ENCODE measurements at regions not wholly inside any gene's neighbourhood (a gene's known extent, or its start where the extent isn't known, plus 50 kb on each side); places are given as distances from the start of the nearest gene placed in this dataset.

GRCh38 chr14:104370256-104370870 is 209.2 kb upstream of the C14orf180 start:
- DNase-seq = no peak

GRCh38 chr14:104371031-104371430 is 208.5 kb upstream of the C14orf180 start:
- no peak for DNase-seq

GRCh38 chr14:104371917-104372316 is 207.6 kb upstream of the C14orf180 start:
- no peak for DNase-seq

GRCh38 chr14:104372390-104373054 is 207.0 kb upstream of the C14orf180 start:
- no peak for DNase-seq

GRCh38 chr14:104373055-104373854 is 206.3 kb upstream of the C14orf180 start:
- DNase-seq = no peak

- DNase-seq = no peak
Measured at GRCh38 chr14:104373855-104374717, 205.5 kb upstream of the C14orf180 start.

GRCh38 chr14:104374718-104375080 is 204.9 kb upstream of the C14orf180 start:
- no peak for DNase-seq

GRCh38 chr14:104375551-104376201 is 203.9 kb upstream of the C14orf180 start:
- DNase-seq = no peak

- DNase-seq = no peak
Measured at GRCh38 chr14:104376202-104377140, 203.1 kb upstream of the C14orf180 start.

- no peak for DNase-seq
Measured at GRCh38 chr14:104377256-104377655, 202.3 kb upstream of the C14orf180 start.

GRCh38 chr14:104378698-104379113 is 200.9 kb upstream of the C14orf180 start:
- no peak for DNase-seq

GRCh38 chr14:104382361-104383087 is 197.0 kb upstream of the C14orf180 start:
- DNase-seq = no peak

GRCh38 chr14:104383088-104383995 is 196.2 kb upstream of the C14orf180 start:
- DNase-seq = peak in 1 of 2 donors; percentile 15

- peak; percentile 56 to 69 for DNase-seq
Measured at GRCh38 chr14:104383996-104384775, 195.4 kb upstream of the C14orf180 start.

- no peak for DNase-seq
Measured at GRCh38 chr14:104384776-104385071, 194.8 kb upstream of the C14orf180 start.

GRCh38 chr14:104385111-104385510 is 194.5 kb upstream of the C14orf180 start:
- no peak for DNase-seq

- no peak for DNase-seq
Measured at GRCh38 chr14:104385531-104386101, 193.9 kb upstream of the C14orf180 start.
